K562 (cell line): ENCODE measurements at regions not wholly inside any gene's neighbourhood (a gene's known extent, or its start where the extent isn't known, plus 50 kb on each side); places are given as distances from the start of the nearest gene placed in this dataset.

ENCODE experiments used
- ATAC-seq: fragments of 200-7000 bp; cut with Tn5 transposase; 3 replicates; pipeline ENCODE4 v1.9.1; 2020; ENCODE audit warnings: moderate library complexity
- BruUV-seq: library from RNA; stranded (reverse); fragments of 400-500 nt; replicated peaks from 2 replicates; lab custom pipeline; 2021; lab: Mats Ljungman, UMichigan
- CTCF ChIA-PET: fragments of 300-600 bp; formaldehyde crosslinking; extraction: SDS; loops from one replicate; lab custom pipeline; 2021; ENCODE audit warnings: low intra/inter-chr PET ratio; lab: Yijun Ruan, JAX
- POLR2A ChIA-PET: fragments of 300-600, 350-650 bp; sonication (Branson Sonifier 250); formaldehyde crosslinking; extraction: SDS; loops from one replicate; lab custom pipeline; 2021; ENCODE audit warnings: antibody characterized with exemption, inconsistent platforms; lab: Yijun Ruan, JAX
- DNase-seq, 4 experiments: peaks; one replicate each; pipeline versions ENCODE4 v3.0.0 to v3.0.0-alpha.2; 2011 to 2018; ENCODE audit warnings: low spot score in 3 of 4, mixed read lengths in 3 of 4; ENCODE audit errors: extremely low read depth in 1 of 4
- FAIRE-seq: peaks from 2 replicates; lab custom pipeline; 2011; peaks lifted over from hg19 to GRCh38; lab: Jason Lieb, UNC
- H2AFZ ChIP-seq: 2 replicates; pipeline ENCODE4 v1.6.0; 2011; ENCODE audit warnings: low read depth, low read length, control low read depth, inconsistent platforms
- H3K27ac ChIP-seq: fragments of 200-600 bp; 3 replicates; pipeline ENCODE4 v1.8.0; 2011; ENCODE audit warnings: low read depth, mild to moderate bottlenecking, control low read depth, inconsistent platforms, low read length, moderate library complexity, mixed read lengths; ENCODE audit errors: extremely low read depth
- H3K27me3 ChIP-seq, 2 experiments: fragments of 300-600 bp in 1 of 2; 2 replicates in 1 of 2; 3 replicates in 1 of 2; pipeline versions ENCODE4 v1.6.0 to v1.8.0; 2011; ENCODE audit warnings: inconsistent platforms in 2 of 2, low read length in 2 of 2, mild to moderate bottlenecking in 1 of 2, mixed read lengths in 1 of 2, moderate library complexity in 1 of 2; ENCODE audit not compliant: control insufficient read depth in 2 of 2, insufficient read depth in 2 of 2
- H3K36me3 ChIP-seq: fragments of 300-600 bp; 3 replicates; pipeline ENCODE4 v1.8.0; 2011; ENCODE audit warnings: mild to moderate bottlenecking, low read length, inconsistent platforms; ENCODE audit not compliant: control insufficient read depth, insufficient read depth
- H3K4me1 ChIP-seq, 2 experiments: fragments of 200-600 bp in 1 of 2; replicated peaks in 1 of 2; 2 replicates in 1 of 2; 3 replicates in 1 of 2; pipeline versions ENCODE4 v1.5.1 to v1.8.0; 2011; ENCODE audit warnings: inconsistent platforms in 2 of 2, low read length in 2 of 2, mild to moderate bottlenecking in 1 of 2, mixed read lengths in 1 of 2, moderate library complexity in 1 of 2; ENCODE audit not compliant: control insufficient read depth in 2 of 2, insufficient read depth in 2 of 2
- H3K4me2 ChIP-seq: 2 replicates; pipeline ENCODE4 v1.6.1; 2011; ENCODE audit warnings: low read length, control low read depth, inconsistent platforms, mixed read lengths; ENCODE audit not compliant: insufficient read depth
- H3K4me3 ChIP-seq: fragments of 200-600 bp; sonication (generic), shearing (Covaris generic); 2 replicates; pipeline ENCODE4 v1.5.1; 2016; ENCODE audit warnings: control low read depth, inconsistent platforms
- H3K79me2 ChIP-seq: fragments of 200-600 bp; 3 replicates; pipeline ENCODE4 v1.8.0; 2011; ENCODE audit warnings: low read length, inconsistent platforms; ENCODE audit not compliant: control insufficient read depth, insufficient read depth
- H3K9ac ChIP-seq, 2 experiments: 2 replicates each; pipeline versions ENCODE4 v1.6.0 to v1.6.1; 2011; ENCODE audit warnings: low read depth in 2 of 2, low read length in 2 of 2, control low read depth in 1 of 2, inconsistent platforms in 1 of 2, mild to moderate bottlenecking in 1 of 2, mixed read lengths in 1 of 2; ENCODE audit not compliant: insufficient read depth in 1 of 2
- H3K9me1 ChIP-seq: one replicate; pipeline ENCODE4 v1.6.0; 2011; ENCODE audit warnings: inconsistent platforms, mild to moderate bottlenecking, low read length, moderate library complexity; ENCODE audit not compliant: control insufficient read depth, insufficient read depth
- H3K9me3 ChIP-seq: replicated peaks from 2 replicates; pipeline ENCODE4 v1.5.1; 2011; ENCODE audit warnings: low read depth, low read length, inconsistent platforms; ENCODE audit not compliant: control insufficient read depth, insufficient read depth
- H4K20me1 ChIP-seq: replicated peaks from 2 replicates; pipeline ENCODE4 v1.6.1; 2011; ENCODE audit warnings: low read length, inconsistent platforms, mixed read lengths; ENCODE audit not compliant: control insufficient read depth, insufficient read depth
- E2F3 ChIP-seq: fragments of 250-450 bp; sonication (Bioruptor Pico); IDR thresholded peaks from 2 replicates; pipeline ENCODE4 v1.4.0; 2020; ENCODE audit warnings: mild to moderate bottlenecking
- JUND ChIP-seq, 2 experiments: IDR thresholded peaks; 2 replicates in 1 of 2; 3 replicates in 1 of 2; pipeline ENCODE4 v1.6.1; 2011; ENCODE audit warnings: borderline replicate concordance in 2 of 2, low read depth in 2 of 2, low read length in 2 of 2, improper control_type of control experiment in 1 of 2, missing biosample characterization in 1 of 2, missing genetic modification characterization in 1 of 2, missing genetic modification reagents in 1 of 2
- KAT7 ChIP-seq: sonication (generic); formaldehyde crosslinking; IDR thresholded peaks from 2 replicates; pipeline ENCODE4 v1.8.0; 2022; ENCODE audit warnings: missing genetic modification reagents, mild to moderate bottlenecking, borderline replicate concordance
- MAFK ChIP-seq: IDR thresholded peaks from 2 replicates; pipeline ENCODE4 v1.6.1; 2011; ENCODE audit warnings: low read length, improper control_type of control experiment
- MYC ChIP-seq, 2 experiments: fragments of 250-450 bp in 1 of 2; sonication (Bioruptor Pico) in 1 of 2; IDR thresholded peaks; 2 replicates each; pipeline versions ENCODE4 v1.5.1 to v1.6.1; 2012 to 2021; ENCODE audit warnings: low read depth in 2 of 2, borderline replicate concordance in 1 of 2, improper control_type of control experiment in 1 of 2, low read length in 1 of 2, mild to moderate bottlenecking in 1 of 2, moderate library complexity in 1 of 2
- NFE2 ChIP-seq: IDR thresholded peaks from 2 replicates; pipeline ENCODE4 v1.6.1; 2014; ENCODE audit warnings: antibody characterized with exemption, low read depth
- SIRT6 ChIP-seq: IDR thresholded peaks from one replicate; pipeline ENCODE4 v1.6.1; 2012; ENCODE audit warnings: low read depth, mild to moderate bottlenecking, control low read depth, inconsistent platforms, low read length, moderate library complexity
- SMAD3 ChIP-seq: fragments of 450-650 bp; formaldehyde crosslinking; conservative IDR thresholded peaks from 2 replicates; pipeline ENCODE4 v1.4.0; 2020; ENCODE audit warnings: mild to moderate bottlenecking
- SREBF1 ChIP-seq: fragments of 150-350 bp; IDR thresholded peaks from 2 replicates; pipeline ENCODE4 v1.6.1; 2014; ENCODE audit warnings: antibody characterized with exemption, low read depth, low read length, borderline replicate concordance
- ZNF384 ChIP-seq: IDR thresholded peaks from 2 replicates; pipeline ENCODE4 v1.6.1; 2012; ENCODE audit warnings: low read depth, low read length, improper control_type of control experiment
- ZNF408 ChIP-seq: fragments of 250-450 bp; sonication (Bioruptor Pico); IDR thresholded peaks from 2 replicates; pipeline ENCODE4 v1.4.0; 2020; ENCODE audit warnings: low read depth, mild to moderate bottlenecking, moderate library complexity
- in situ Hi-C: fragments of 300-500 bp; cut with MboI; formaldehyde crosslinking; loops from 4 replicates; pipeline ENCODE4 v1.15.0; 2018; ENCODE audit warnings: inconsistent platforms, mixed read lengths
- intact Hi-C: fragments of 100-400 bp; cut with micrococcal nuclease; formaldehyde crosslinking; loops from 2 replicates; pipeline ENCODE4 v1.14.2; 2022
- TF ChIP-seq, protein P1 (sequence below): IDR thresholded peaks from 2 replicates; pipeline ENCODE4 v1.6.1; 2012; ENCODE audit warnings: low read depth, low read length, improper control_type of control experiment, borderline replicate concordance
- TF ChIP-seq, protein P2 (sequence below): fragments of 250-450 bp; sonication (Bioruptor Pico); IDR thresholded peaks from 2 replicates; pipeline ENCODE4 v1.8.0; 2021; ENCODE audit warnings: moderate library complexity, mild to moderate bottlenecking, inconsistent platforms

DNA sequence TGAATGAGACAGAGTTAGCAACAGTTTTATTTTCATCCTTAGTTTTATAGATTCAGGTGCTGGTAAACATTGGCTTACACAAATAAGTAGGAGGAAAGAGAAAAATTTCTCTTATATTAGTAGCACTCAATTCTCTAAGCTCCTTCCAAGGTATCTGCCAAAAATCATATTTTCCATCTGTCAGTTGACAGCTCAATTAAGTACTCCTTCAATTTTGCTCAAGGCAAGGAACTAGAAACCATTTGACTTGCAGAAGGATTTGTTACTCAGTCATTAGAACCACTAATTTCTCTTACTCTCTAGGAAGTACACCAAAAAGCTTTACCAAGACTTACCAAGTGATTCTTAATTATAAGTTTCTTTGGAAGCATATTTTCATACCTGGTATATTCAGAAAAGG is 101.4 kb upstream of the ATP8B1 start:
- H3K27ac ChIP-seq: no peak overlapping the region
- no peak for DNase-seq
- TF ChIP-seq ZNF384 (no peak), NFE2 (no peak), MAFK (no peak), ZNF408 (no peak), SIRT6 (no peak), KAT7 (no peak), SMAD3 (CRISPR knock-in tag) (no peak), E2F3 (CRISPR knock-in tag) (no peak), SREBF1 (no peak), JUND (IDR thresholded peaks at IDR 0.05; ENCODE audit: borderline replicate concordance, low read depth, low read length) (no peak), JUND (tag; IDR thresholded peaks at IDR 0.05; ENCODE audit: borderline replicate concordance, low read depth, low read length) (no peak), MYC (IDR thresholded peaks at IDR 0.05; ENCODE audit: low read depth, low read length) (no peak), MYC (CRISPR knock-in tag; IDR thresholded peaks at IDR 0.05; ENCODE audit: borderline replicate concordance, low read depth) (no peak)
- TF ChIP-seq, protein P1, sequence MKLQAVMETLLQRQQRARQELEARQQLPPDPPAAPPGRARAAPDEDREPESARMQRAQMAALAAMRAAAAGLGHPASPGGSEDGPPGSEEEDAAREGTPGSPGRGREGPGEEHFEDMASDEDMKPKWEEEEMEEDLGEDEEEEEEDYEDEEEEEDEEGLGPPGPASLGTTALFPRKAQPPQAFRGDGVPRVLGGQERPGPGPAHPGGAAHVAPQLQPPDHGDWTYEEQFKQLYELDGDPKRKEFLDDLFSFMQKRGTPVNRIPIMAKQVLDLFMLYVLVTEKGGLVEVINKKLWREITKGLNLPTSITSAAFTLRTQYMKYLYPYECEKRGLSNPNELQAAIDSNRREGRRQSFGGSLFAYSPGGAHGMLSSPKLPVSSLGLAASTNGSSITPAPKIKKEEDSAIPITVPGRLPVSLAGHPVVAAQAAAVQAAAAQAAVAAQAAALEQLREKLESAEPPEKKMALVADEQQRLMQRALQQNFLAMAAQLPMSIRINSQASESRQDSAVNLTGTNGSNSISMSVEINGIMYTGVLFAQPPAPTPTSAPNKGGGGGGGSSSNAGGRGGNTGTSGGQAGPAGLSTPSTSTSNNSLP: no peak
- TF ChIP-seq, protein P2, sequence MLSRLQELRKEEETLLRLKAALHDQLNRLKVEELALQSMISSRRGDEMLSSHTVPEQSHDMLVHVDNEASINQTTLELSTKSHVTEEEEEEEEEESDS: no peak

More for the DNA sequence above, 101.4 kb upstream of the ATP8B1 start:
- H3K9ac ChIP-seq: no peak overlapping the region
- in situ Hi-C loops (no loop called here), intact Hi-C loops (no loop called here)
- BruUV-seq: no TSS peak
- no peaks in the 10 kb centered on the region for H3K79me2 ChIP-seq
- FAIRE-seq (no peak), ATAC-seq (no peak)
- no peaks in the 10 kb centered on the region for H3K4me1 ChIP-seq
- ChIA-PET CTCF (no interaction called here), POLR2A (interaction anchor here (0.6 kb wide), 1 partner anchor 156 kb away, joined by 3 read pairs; no protein-coding TSS in a partner anchor)
- no peaks in the 10 kb centered on the region for H4K20me1 ChIP-seq
- H3K4me3 ChIP-seq: no peak overlapping the region
- no peaks in the 10 kb centered on the region for H3K36me3 ChIP-seq
- H3K4me2 ChIP-seq: no peak overlapping the region
- H3K9me1 ChIP-seq: no peaks in the 10 kb centered on the region
- peaks cover 0 to 10% of the 10 kb centered on the region in 2 experiments; a peak in 4 of 5 replicates for H3K27me3 ChIP-seq
- no peak overlapping the region for H2AFZ ChIP-seq
- H3K9me3 ChIP-seq: no peaks in the 10 kb centered on the region
